ENCODE measurements at regions not wholly inside any gene's neighbourhood (a gene's known extent, or its start where the extent isn't known, plus 50 kb on each side); places are given as distances from the start of the nearest gene placed in this dataset.

- peaks cover 0 to 3% (median 0%) of the 10 kb centered on the region in 5 donors for H3K27me3 Mint-ChIP-seq
- CTCF ChIA-PET: no interaction called here
Measured at GRCh38 chr2:150417278-150417677, 70.2 kb downstream of the RND3 start.

GRCh38 chr2:150415022-150415421 is 72.4 kb downstream of the RND3 start:
- Mint-ChIP-seq H3K27ac (no peak overlapping the region), H3K27me3 (no peaks in the 10 kb centered on the region), H3K36me3 (no peaks in the 10 kb centered on the region), H3K4me1 (no peaks in the 10 kb centered on the region), H3K9me3 (peaks cover 0 to 12% (median 4%) of the 10 kb centered on the region in 11 donors), H3K4me3 (no peak overlapping the region)
- H3K27ac ChIP-seq (ENCODE audit: low read depth, low read length): no peak overlapping the region
- H3K4me1 ChIP-seq (ENCODE audit: control insufficient read depth in 2 of 2, insufficient read depth in 2 of 2, low read length in 2 of 2): no peaks in the 10 kb centered on the region
- DNase-seq: no peak
- H3K36me3 ChIP-seq (ENCODE audit: control insufficient read depth in 2 of 3, insufficient read depth in 3 of 3, low read length in 3 of 3): no peaks in the 10 kb centered on the region
- no peaks in the 10 kb centered on the region for H3K27me3 ChIP-seq (ENCODE audit: control insufficient read depth in 2 of 2, insufficient read depth in 2 of 2, low read length in 2 of 2)
- ChIA-PET CTCF (no interaction called here), POLR2A (no interaction called here)
- no peaks in the 10 kb centered on the region for H3K9me3 ChIP-seq (ENCODE audit: control insufficient read depth in 2 of 3, low read length in 3 of 3)
- no peak for ATAC-seq
- intact Hi-C loops (cut with micrococcal nuclease): no loop called here
- no peak overlapping the region for H3K4me3 ChIP-seq (ENCODE audit: low read length)

More at GRCh38 chr2:150417278-150417677, 70.2 kb downstream of the RND3 start:
- H3K36me3 ChIP-seq (ENCODE audit: control insufficient read depth in 2 of 3, insufficient read depth in 3 of 3, low read length in 3 of 3): no peaks in the 10 kb centered on the region
- H3K27ac ChIP-seq (ENCODE audit: low read depth, low read length): no peak overlapping the region
- Mint-ChIP-seq H3K36me3 (no peaks in the 10 kb centered on the region), H3K4me3 (no peak overlapping the region), H3K4me1 (no peaks in the 10 kb centered on the region), H3K9me3 (peaks cover 1 to 15% (median 4%) of the 10 kb centered on the region in 11 donors), H3K27ac (no peak overlapping the region)
- DNase-seq: no peak
- no peak overlapping the region for H3K4me3 ChIP-seq (ENCODE audit: low read length)
- no peaks in the 10 kb centered on the region for H3K9me3 ChIP-seq (ENCODE audit: control insufficient read depth in 2 of 3, low read length in 3 of 3)
- intact Hi-C loops (cut with micrococcal nuclease): no loop called here
- no peaks in the 10 kb centered on the region for H3K4me1 ChIP-seq (ENCODE audit: control insufficient read depth in 2 of 2, insufficient read depth in 2 of 2, low read length in 2 of 2)
- POLR2A ChIA-PET: no interaction called here
- no peaks in the 10 kb centered on the region for H3K27me3 ChIP-seq (ENCODE audit: control insufficient read depth in 2 of 2, insufficient read depth in 2 of 2, low read length in 2 of 2)
- ATAC-seq: no peak

- H3K4me3 Mint-ChIP-seq: no peak overlapping the region
- H3K27me3 Mint-ChIP-seq: no peaks in the 10 kb centered on the region
- Histone ChIP-seq H3K36me3 (ENCODE audit: control insufficient read depth in 2 of 3, insufficient read depth in 3 of 3, low read length in 3 of 3) (no peaks in the 10 kb centered on the region), H3K27me3 (ENCODE audit: control insufficient read depth in 2 of 2, insufficient read depth in 2 of 2, low read length in 2 of 2) (no peaks in the 10 kb centered on the region), H3K27ac (ENCODE audit: low read depth, low read length) (no peak overlapping the region), H3K4me3 (ENCODE audit: low read length) (no peak overlapping the region), H3K4me1 (ENCODE audit: control insufficient read depth in 2 of 2, insufficient read depth in 2 of 2, low read length in 2 of 2) (no peaks in the 10 kb centered on the region), H3K9me3 (ENCODE audit: control insufficient read depth in 2 of 3, low read length in 3 of 3) (no peaks in the 10 kb centered on the region)
- ChIA-PET POLR2A (no interaction called here), CTCF (no interaction called here)
- ATAC-seq: no peak
- no peaks in the 10 kb centered on the region for H3K4me1 Mint-ChIP-seq
- no peaks in the 10 kb centered on the region for H3K36me3 Mint-ChIP-seq
- peaks cover 0 to 10% (median 2%) of the 10 kb centered on the region in 11 donors for H3K9me3 Mint-ChIP-seq
- no peak overlapping the region for H3K27ac Mint-ChIP-seq
- intact Hi-C loops (cut with micrococcal nuclease): no loop called here
- no peak for DNase-seq
Measured at GRCh38 chr2:150413910-150414309, 73.6 kb downstream of the RND3 start.

DNA sequence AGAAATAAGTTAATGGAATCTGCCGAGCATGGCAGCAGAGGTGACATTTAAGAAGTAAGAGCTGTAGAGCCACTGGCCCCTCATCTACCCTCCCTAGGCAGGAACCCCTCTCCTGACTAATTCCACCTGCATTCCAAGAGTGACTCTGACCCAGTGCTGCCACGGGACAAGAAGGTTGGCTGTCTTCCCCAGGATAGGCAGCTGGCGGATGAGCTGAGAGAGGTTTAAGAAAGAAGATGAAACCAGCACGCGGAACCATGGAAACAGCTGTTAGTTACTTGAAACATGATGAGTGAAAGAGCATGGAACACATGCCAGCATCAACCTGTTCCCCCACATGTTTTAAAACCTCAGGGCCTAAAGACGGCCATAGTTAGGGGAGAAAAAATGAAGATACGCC is 74.1 kb downstream of the RND3 start:
- ChIA-PET POLR2A (no interaction called here), CTCF (no interaction called here)
- Mint-ChIP-seq H3K9me3 (peaks cover 0 to 10% (median 2%) of the 10 kb centered on the region in 11 donors), H3K27me3 (no peaks in the 10 kb centered on the region), H3K4me1 (no peaks in the 10 kb centered on the region), H3K36me3 (no peaks in the 10 kb centered on the region), H3K4me3 (no peak overlapping the region), H3K27ac (no peak overlapping the region)
- Histone ChIP-seq H3K36me3 (ENCODE audit: control insufficient read depth in 2 of 3, insufficient read depth in 3 of 3, low read length in 3 of 3) (no peaks in the 10 kb centered on the region), H3K27ac (ENCODE audit: low read depth, low read length) (no peak overlapping the region), H3K9me3 (ENCODE audit: control insufficient read depth in 2 of 3, low read length in 3 of 3) (no peaks in the 10 kb centered on the region), H3K4me3 (ENCODE audit: low read length) (no peak overlapping the region), H3K27me3 (ENCODE audit: control insufficient read depth in 2 of 2, insufficient read depth in 2 of 2, low read length in 2 of 2) (no peaks in the 10 kb centered on the region), H3K4me1 (ENCODE audit: control insufficient read depth in 2 of 2, insufficient read depth in 2 of 2, low read length in 2 of 2) (no peaks in the 10 kb centered on the region)
- ATAC-seq (no peak), DNase-seq (no peak)
- intact Hi-C loops (cut with micrococcal nuclease): no loop called here

- H3K36me3 Mint-ChIP-seq: no peaks in the 10 kb centered on the region
- intact Hi-C loops (cut with micrococcal nuclease): no loop called here
- H3K9me3 Mint-ChIP-seq: peaks cover 0 to 10% (median 2%) of the 10 kb centered on the region in 11 donors
- H3K27ac Mint-ChIP-seq: no peak overlapping the region
- Histone ChIP-seq H3K4me3 (ENCODE audit: low read length) (no peak overlapping the region), H3K27me3 (ENCODE audit: control insufficient read depth in 2 of 2, insufficient read depth in 2 of 2, low read length in 2 of 2) (no peaks in the 10 kb centered on the region), H3K9me3 (ENCODE audit: control insufficient read depth in 2 of 3, low read length in 3 of 3) (no peaks in the 10 kb centered on the region), H3K36me3 (ENCODE audit: control insufficient read depth in 2 of 3, insufficient read depth in 3 of 3, low read length in 3 of 3) (no peaks in the 10 kb centered on the region), H3K27ac (ENCODE audit: low read depth, low read length) (no peak overlapping the region), H3K4me1 (ENCODE audit: control insufficient read depth in 2 of 2, insufficient read depth in 2 of 2, low read length in 2 of 2) (no peaks in the 10 kb centered on the region)
- no peak overlapping the region for H3K4me3 Mint-ChIP-seq
- ChIA-PET CTCF (interaction anchor here (0.6 kb wide), 1 partner anchor 194 kb away, joined by 3 read pairs; no protein-coding TSS in a partner anchor), POLR2A (no interaction called here)
- no peaks in the 10 kb centered on the region for H3K27me3 Mint-ChIP-seq
- no peak for ATAC-seq
- no peak for DNase-seq
- no peaks in the 10 kb centered on the region for H3K4me1 Mint-ChIP-seq
Measured at GRCh38 chr2:150410809-150411208, 76.7 kb downstream of the RND3 start.

DNA sequence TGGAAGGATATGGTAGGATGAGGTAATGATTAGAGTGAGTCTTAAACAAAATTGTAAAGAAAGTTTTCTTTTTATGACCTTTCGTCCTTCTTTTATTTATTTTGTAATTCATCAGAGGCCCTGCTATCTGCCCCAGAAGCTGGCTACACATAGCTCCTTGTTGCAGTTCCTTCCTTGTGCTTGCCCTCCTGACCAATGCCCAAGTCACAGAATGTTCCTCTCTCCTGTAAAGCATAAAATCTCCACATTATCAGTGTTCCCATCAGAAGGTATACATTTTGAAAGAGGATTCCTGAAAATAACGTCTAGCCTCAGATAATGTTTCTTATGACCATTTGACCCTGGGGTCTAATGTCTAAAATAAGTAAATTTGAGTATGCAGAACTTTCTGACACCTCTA is 78.3 kb downstream of the RND3 start:
- Histone ChIP-seq H3K27ac (ENCODE audit: low read depth, low read length) (no peak overlapping the region), H3K9me3 (ENCODE audit: control insufficient read depth in 2 of 3, low read length in 3 of 3) (no peaks in the 10 kb centered on the region), H3K4me1 (ENCODE audit: control insufficient read depth in 2 of 2, insufficient read depth in 2 of 2, low read length in 2 of 2) (no peaks in the 10 kb centered on the region), H3K27me3 (ENCODE audit: control insufficient read depth in 2 of 2, insufficient read depth in 2 of 2, low read length in 2 of 2) (no peaks in the 10 kb centered on the region), H3K36me3 (ENCODE audit: control insufficient read depth in 2 of 3, insufficient read depth in 3 of 3, low read length in 3 of 3) (no peaks in the 10 kb centered on the region), H3K4me3 (ENCODE audit: low read length) (no peak overlapping the region)
- no peak overlapping the region for H3K27ac Mint-ChIP-seq
- H3K4me1 Mint-ChIP-seq: no peaks in the 10 kb centered on the region
- CTCF ChIA-PET: no interaction called here
- no peak overlapping the region for H3K4me3 Mint-ChIP-seq
- intact Hi-C loops (cut with micrococcal nuclease): no loop called here
- POLR2A ChIA-PET: no interaction called here
- no peak for DNase-seq
- no peak for ATAC-seq
- H3K27me3 Mint-ChIP-seq: no peaks in the 10 kb centered on the region
- H3K36me3 Mint-ChIP-seq: no peaks in the 10 kb centered on the region
- peaks cover 0 to 10% (median 2%) of the 10 kb centered on the region in 11 donors for H3K9me3 Mint-ChIP-seq

DNA sequence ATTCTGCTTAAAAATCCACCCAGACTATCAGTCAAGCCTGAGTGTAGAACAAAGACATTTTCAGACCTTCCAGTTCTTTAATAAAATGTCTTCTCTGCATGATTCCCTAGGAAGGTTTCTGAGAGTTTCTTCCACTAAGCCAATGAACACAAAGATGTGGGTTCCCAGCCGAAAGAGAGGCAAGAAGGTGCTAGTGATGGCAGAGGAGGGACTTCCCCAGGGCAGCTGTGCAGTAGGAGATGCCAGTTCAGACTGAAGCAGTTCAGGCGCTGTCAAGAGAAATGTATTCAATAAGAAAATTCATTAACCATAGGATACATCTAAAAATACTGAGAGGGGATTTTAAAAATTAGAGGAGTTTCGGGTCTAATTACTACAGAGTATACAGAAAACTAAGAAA is 83.3 kb downstream of the RND3 start:
- DNase-seq (no peak), ATAC-seq (no peak)
- Mint-ChIP-seq H3K4me1 (no peaks in the 10 kb centered on the region), H3K36me3 (no peaks in the 10 kb centered on the region), H3K27me3 (no peaks in the 10 kb centered on the region), H3K9me3 (peaks cover 0 to 5% (median 0%) of the 10 kb centered on the region in 11 donors), H3K4me3 (no peak overlapping the region), H3K27ac (no peak overlapping the region)
- no peaks in the 10 kb centered on the region for H3K36me3 ChIP-seq (ENCODE audit: control insufficient read depth in 2 of 3, insufficient read depth in 3 of 3, low read length in 3 of 3)
- no peaks in the 10 kb centered on the region for H3K4me1 ChIP-seq (ENCODE audit: control insufficient read depth in 2 of 2, insufficient read depth in 2 of 2, low read length in 2 of 2)
- H3K4me3 ChIP-seq (ENCODE audit: low read length): no peak overlapping the region
- POLR2A ChIA-PET: no interaction called here
- intact Hi-C loops (cut with micrococcal nuclease): no loop called here
- no peaks in the 10 kb centered on the region for H3K9me3 ChIP-seq (ENCODE audit: control insufficient read depth in 2 of 3, low read length in 3 of 3)
- no peaks in the 10 kb centered on the region for H3K27me3 ChIP-seq (ENCODE audit: control insufficient read depth in 2 of 2, insufficient read depth in 2 of 2, low read length in 2 of 2)
- CTCF ChIA-PET: no interaction called here
- H3K27ac ChIP-seq (ENCODE audit: low read depth, low read length): no peak overlapping the region

All from naive thymus-derived CD4-positive, alpha-beta T cell (primary cell).